Natural killer cell (primary cell): ENCODE measurements at regions not wholly inside any gene's neighbourhood (a gene's known extent, or its start where the extent isn't known, plus 50 kb on each side); places are given as distances from the start of the nearest gene placed in this dataset.

Experiments used
- ATAC-seq, 3 donors: fragments of 150-1000 bp in 2 of 3; fragments of 200-7000 bp in 1 of 3; cut with Tn5 transposase; 1 replicate in 1 of 3; 2 replicates in 2 of 3; pipeline ENCODE4 v1.10.0; 2021; ENCODE audit warnings: mild to moderate bottlenecking in 2 of 3, moderate library complexity in 2 of 3
- DNase-seq, 2 donors: peaks; one replicate each; pipeline versions ENCODE4 v3.0.0 to v3.0.0-alpha.2; 2013 to 2021; ENCODE audit warnings: mixed read lengths in 1 of 2
- H3K27ac ChIP-seq: one replicate; pipeline ENCODE4 v1.5.1; 2013; ENCODE audit warnings: mild to moderate bottlenecking, low read length
- H3K27me3 ChIP-seq: one replicate; pipeline ENCODE4 v1.6.1; 2013; ENCODE audit warnings: low read length; ENCODE audit not compliant: control insufficient read depth, insufficient read depth
- H3K36me3 ChIP-seq: one replicate; pipeline ENCODE4 v1.6.1; 2013; ENCODE audit warnings: low read length; ENCODE audit not compliant: control insufficient read depth, insufficient read depth
- H3K4me1 ChIP-seq: one replicate; pipeline ENCODE4 v1.6.1; 2013; ENCODE audit warnings: low read length; ENCODE audit not compliant: control insufficient read depth, insufficient read depth
- H3K4me3 ChIP-seq: one replicate; pipeline ENCODE4 v1.5.1; 2013; ENCODE audit warnings: low read length
- H3K9me3 ChIP-seq: one replicate; pipeline ENCODE4 v1.6.1; 2013; ENCODE audit warnings: low read length; ENCODE audit not compliant: control insufficient read depth, insufficient read depth
- H3K27ac Mint-ChIP-seq, 2 donors: one replicate each; pipeline ENCODE4 v1.8.0; 2022; ENCODE audit warnings: mild to moderate bottlenecking in 2 of 2, mixed read lengths in 2 of 2, moderate library complexity in 1 of 2
- H3K27me3 Mint-ChIP-seq, 2 donors: one replicate each; pipeline ENCODE4 v1.8.0; 2022; ENCODE audit warnings: low read depth in 2 of 2, mixed read lengths in 2 of 2
- H3K36me3 Mint-ChIP-seq: one replicate; pipeline ENCODE4 v1.8.0; 2022; ENCODE audit warnings: mixed read lengths
- H3K4me1 Mint-ChIP-seq, 2 donors: one replicate each; pipeline ENCODE4 v1.8.0; 2022; ENCODE audit warnings: mixed read lengths in 2 of 2
- H3K4me3 Mint-ChIP-seq: one replicate; pipeline ENCODE4 v1.8.0; 2022; ENCODE audit warnings: mild to moderate bottlenecking, moderate library complexity, mixed read lengths
- H3K9me3 Mint-ChIP-seq, 2 donors: one replicate each; pipeline ENCODE4 v1.8.0; 2022; ENCODE audit warnings: mixed read lengths in 2 of 2
- WGBS: methylation state at CpG from one replicate; pipeline ENCODE4 v1.1.7; 2013; ENCODE audit warnings: missing lambda C conversion rate; ENCODE audit not compliant: insufficient coverage; 5-methylcytosine and 5-hydroxymethylcytosine counted together
- intact Hi-C: fragments of 100-400 bp; cut with micrococcal nuclease; formaldehyde crosslinking; loops from one replicate; pipeline ENCODE4 v1.14.2; 2022
- TF ChIP-seq, protein P1 (sequence below): fragments of 200-600 bp; IDR thresholded peaks from one replicate; pipeline ENCODE4 v1.8.0; 2022; ENCODE audit warnings: antibody characterized with exemption

DNA sequence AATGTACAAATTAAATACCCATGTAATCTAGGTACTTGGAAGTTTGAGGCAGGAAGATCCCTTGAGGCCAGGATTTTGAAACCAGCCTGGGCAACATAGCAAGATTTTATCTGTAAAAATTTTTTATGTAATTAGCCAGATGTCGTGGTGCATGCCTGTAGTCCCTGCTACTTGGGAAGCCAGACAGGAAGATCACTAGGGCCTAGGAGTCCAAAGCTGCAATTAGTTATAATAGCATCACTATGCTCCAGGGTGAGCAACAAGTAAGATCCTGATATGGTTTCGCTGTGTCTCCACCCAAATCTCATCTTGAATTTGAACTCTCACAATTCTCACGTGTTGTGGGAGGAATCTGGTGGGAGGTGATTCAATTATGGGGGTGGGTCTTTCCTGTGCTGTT lies 535.8 kb downstream of the TENT5A start:
- WGBS: 73% methylated on average over 3 of the region's 3 CpGs
- DNase-seq (no peak), ATAC-seq (no peak)
- Mint-ChIP-seq H3K27ac (no peak overlapping the region), H3K27me3 (no peaks in the 10 kb centered on the region), H3K9me3 (peaks cover 9 to 11% of the 10 kb centered on the region in 2 donors), H3K36me3 (peaks cover 6% of the 10 kb centered on the region), H3K4me3 (no peak overlapping the region), H3K4me1 (no peaks in the 10 kb centered on the region)
- Histone ChIP-seq H3K4me1 (no peaks in the 10 kb centered on the region), H3K27ac (no peak overlapping the region), H3K36me3 (no peaks in the 10 kb centered on the region), H3K4me3 (no peak overlapping the region), H3K9me3 (peaks cover 6% of the 10 kb centered on the region), H3K27me3 (no peaks in the 10 kb centered on the region)
- TF ChIP-seq, protein P1, sequence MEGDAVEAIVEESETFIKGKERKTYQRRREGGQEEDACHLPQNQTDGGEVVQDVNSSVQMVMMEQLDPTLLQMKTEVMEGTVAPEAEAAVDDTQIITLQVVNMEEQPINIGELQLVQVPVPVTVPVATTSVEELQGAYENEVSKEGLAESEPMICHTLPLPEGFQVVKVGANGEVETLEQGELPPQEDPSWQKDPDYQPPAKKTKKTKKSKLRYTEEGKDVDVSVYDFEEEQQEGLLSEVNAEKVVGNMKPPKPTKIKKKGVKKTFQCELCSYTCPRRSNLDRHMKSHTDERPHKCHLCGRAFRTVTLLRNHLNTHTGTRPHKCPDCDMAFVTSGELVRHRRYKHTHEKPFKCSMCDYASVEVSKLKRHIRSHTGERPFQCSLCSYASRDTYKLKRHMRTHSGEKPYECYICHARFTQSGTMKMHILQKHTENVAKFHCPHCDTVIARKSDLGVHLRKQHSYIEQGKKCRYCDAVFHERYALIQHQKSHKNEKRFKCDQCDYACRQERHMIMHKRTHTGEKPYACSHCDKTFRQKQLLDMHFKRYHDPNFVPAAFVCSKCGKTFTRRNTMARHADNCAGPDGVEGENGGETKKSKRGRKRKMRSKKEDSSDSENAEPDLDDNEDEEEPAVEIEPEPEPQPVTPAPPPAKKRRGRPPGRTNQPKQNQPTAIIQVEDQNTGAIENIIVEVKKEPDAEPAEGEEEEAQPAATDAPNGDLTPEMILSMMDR: no peak
- intact Hi-C loops: no loop called here

GRCh38 chr6:81215092-81215432 lies 537.4 kb downstream of the TENT5A start:
- Histone ChIP-seq H3K27me3 (no peaks in the 10 kb centered on the region), H3K27ac (no peak overlapping the region), H3K36me3 (no peaks in the 10 kb centered on the region), H3K9me3 (peaks cover 6% of the 10 kb centered on the region), H3K4me3 (no peak overlapping the region), H3K4me1 (no peaks in the 10 kb centered on the region)
- DNase-seq: no peak
- intact Hi-C loops: no loop called here
- 92% methylated on average over 7 of the region's 7 CpGs for WGBS
- Mint-ChIP-seq H3K27ac (no peak overlapping the region), H3K4me3 (no peak overlapping the region), H3K4me1 (no peaks in the 10 kb centered on the region), H3K36me3 (peaks cover 6% of the 10 kb centered on the region), H3K9me3 (peaks cover 12 to 16% of the 10 kb centered on the region in 2 donors), H3K27me3 (no peaks in the 10 kb centered on the region)
- no peak for ATAC-seq
- TF ChIP-seq, protein P1: no peak

GRCh38 chr6:81214414-81215091 lies 537.9 kb downstream of the TENT5A start:
- Mint-ChIP-seq H3K27me3 (no peaks in the 10 kb centered on the region), H3K4me1 (no peaks in the 10 kb centered on the region), H3K4me3 (no peak overlapping the region), H3K36me3 (peaks cover 6% of the 10 kb centered on the region), H3K9me3 (peaks cover 12 to 16% of the 10 kb centered on the region in 2 donors), H3K27ac (no peak overlapping the region)
- Histone ChIP-seq H3K27ac (no peak overlapping the region), H3K27me3 (no peaks in the 10 kb centered on the region), H3K4me1 (no peaks in the 10 kb centered on the region), H3K4me3 (no peak overlapping the region), H3K9me3 (peaks cover 6% of the 10 kb centered on the region), H3K36me3 (no peaks in the 10 kb centered on the region)
- DNase-seq (no peak), ATAC-seq (no peak)
- intact Hi-C loops: no loop called here
- TF ChIP-seq, protein P1: no peak
- WGBS: 82% methylated on average over 15 of the region's 15 CpGs

DNA sequence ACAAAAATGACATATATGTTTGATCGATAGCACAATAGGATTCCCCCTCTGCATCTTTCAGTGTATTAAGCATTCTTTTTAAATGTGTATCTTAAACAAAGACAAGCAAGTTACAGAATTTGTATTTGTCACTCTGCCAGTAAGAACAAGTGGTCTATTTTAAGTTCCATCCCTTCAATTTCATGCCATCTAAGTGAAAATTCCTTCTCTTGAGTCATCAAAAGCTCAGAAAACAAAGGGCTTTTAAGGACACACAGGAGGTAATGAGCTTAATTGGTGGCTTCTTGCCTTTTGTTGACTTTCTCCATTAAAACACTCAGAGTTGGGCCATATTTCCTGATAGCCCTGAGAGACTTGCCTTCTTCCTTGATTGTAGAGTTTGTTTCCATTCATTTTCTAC lies 547.8 kb downstream of the TENT5A start:
- DNase-seq (no peak), ATAC-seq (no peak)
- Histone ChIP-seq H3K9me3 (peaks cover 4% of the 10 kb centered on the region), H3K4me1 (no peaks in the 10 kb centered on the region), H3K4me3 (no peak overlapping the region), H3K27me3 (no peaks in the 10 kb centered on the region), H3K27ac (no peak overlapping the region), H3K36me3 (no peaks in the 10 kb centered on the region)
- intact Hi-C loops: no loop called here
- H3K27ac Mint-ChIP-seq: no peak overlapping the region
- peaks cover 8% of the 10 kb centered on the region for H3K36me3 Mint-ChIP-seq
- WGBS: no CpG with 5 or more reads among the region's 1 CpG
- no peak overlapping the region for H3K4me3 Mint-ChIP-seq
- H3K9me3 Mint-ChIP-seq: peaks cover 0 to 8% of the 10 kb centered on the region in 2 donors
- no peaks in the 10 kb centered on the region for H3K27me3 Mint-ChIP-seq
- TF ChIP-seq, protein P1: no peak
- H3K4me1 Mint-ChIP-seq: no peaks in the 10 kb centered on the region
